ENCODE measurements at regions not wholly inside any gene's neighbourhood (a gene's known extent, or its start where the extent isn't known, plus 50 kb on each side); places are given as distances from the start of the nearest gene placed in this dataset.
"Not testable (repeated sequence)": the region's sequence is repeated elsewhere in the genome, so short reads cannot be mapped to it uniquely, and the experiment has no call there.

DNA sequence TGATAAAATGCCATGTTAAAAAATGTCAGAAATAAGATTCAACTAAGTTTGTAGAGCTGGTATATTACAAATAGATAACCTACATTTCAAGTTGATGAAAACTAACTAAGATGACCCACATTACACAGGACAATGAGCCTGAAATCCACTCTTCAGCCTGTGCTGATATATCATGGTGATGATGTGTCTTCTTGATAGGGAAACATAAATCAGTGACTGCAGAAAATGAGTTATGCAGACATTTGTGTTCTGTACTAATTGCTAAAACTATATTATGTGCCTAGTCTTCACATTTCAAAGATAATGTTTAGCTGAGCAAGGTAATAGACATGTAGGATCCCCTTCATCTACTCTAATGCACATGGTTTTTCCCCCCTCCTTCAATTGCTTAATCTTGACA lies 331.6 kb upstream of the F9 start:
- no peak for DNase-seq

DNA sequence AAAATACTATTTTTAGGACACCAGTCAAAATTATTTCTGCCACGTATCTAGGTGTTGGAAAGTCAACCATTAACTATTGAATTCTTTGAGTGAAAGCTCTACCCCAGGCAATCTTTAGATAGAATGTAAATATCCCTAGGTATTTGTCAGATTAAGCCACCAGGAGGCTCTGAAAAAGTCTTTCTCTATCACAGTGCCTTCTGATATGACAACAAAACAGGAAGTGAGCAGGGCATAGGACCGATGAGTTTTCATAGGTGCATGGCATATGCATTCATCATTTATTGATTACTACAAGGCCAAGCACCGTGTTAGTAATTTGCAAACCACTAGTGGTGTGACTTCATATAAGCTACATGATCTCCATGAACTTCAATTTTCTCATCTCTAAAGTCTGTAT lies 333.6 kb upstream of the F9 start:
- no peak for DNase-seq

DNA sequence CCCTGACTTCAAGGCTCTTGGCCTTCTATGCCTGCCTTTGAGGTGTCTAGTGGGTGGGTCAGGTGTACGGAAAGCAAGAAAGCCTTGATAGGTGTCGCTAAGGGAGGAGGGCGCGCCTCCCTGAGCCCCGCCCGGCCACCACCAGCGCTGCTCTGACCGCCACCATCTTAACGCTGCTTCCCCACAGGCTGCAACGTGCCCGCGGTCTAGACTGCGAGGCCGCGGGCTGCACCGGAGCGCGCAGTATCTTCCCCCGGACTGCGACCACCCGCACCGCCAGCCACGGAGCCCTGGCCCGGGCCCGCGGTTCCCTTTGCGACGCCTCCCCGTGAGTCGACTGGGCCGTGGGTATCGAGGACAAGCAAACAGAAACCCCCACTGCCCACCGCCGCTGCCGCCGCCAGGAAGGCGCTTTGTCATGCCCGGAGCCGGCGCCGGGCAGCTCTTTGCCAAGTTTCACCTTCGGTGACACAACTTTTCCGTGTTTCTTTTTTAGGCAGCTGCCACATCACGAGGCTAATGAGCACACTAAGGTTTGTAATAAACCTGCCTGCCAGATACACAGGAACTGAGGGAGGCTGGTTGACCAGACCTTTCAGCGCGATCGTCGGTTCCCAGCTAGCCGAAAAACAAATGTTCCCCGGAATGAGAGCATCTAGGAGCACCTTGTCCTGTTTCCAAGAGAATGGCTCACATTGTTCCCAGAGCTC lies 335.8 kb upstream of the F9 start:
- no peak for DNase-seq

DNA sequence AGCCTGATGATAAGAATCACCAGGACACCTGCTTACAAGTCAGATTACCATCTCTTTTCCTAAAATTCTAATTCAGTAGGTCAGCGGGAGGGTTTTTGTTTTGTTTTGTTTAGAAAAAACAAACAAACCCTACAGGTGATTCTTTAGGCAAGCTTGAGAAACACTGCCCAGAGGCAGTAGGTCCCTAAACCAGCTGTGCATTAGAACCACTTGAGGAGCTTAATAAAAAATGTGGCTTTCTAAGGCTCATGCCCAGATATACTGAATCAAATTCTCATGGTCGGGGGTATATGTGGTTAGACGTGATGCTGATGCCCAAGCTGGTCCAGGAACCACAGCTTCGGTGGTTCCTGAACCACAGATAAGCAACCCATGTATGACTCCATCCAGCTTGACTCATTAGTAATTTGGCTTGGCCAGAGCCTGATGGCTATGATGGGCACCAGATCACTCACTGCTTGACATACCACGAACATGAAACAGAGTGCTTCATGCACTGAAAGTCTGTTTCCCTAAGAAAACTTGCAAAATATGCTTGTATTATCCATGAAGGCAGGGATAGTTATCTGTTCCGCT lies 338.1 kb upstream of the F9 start:
- DNase-seq = no peak

DNA sequence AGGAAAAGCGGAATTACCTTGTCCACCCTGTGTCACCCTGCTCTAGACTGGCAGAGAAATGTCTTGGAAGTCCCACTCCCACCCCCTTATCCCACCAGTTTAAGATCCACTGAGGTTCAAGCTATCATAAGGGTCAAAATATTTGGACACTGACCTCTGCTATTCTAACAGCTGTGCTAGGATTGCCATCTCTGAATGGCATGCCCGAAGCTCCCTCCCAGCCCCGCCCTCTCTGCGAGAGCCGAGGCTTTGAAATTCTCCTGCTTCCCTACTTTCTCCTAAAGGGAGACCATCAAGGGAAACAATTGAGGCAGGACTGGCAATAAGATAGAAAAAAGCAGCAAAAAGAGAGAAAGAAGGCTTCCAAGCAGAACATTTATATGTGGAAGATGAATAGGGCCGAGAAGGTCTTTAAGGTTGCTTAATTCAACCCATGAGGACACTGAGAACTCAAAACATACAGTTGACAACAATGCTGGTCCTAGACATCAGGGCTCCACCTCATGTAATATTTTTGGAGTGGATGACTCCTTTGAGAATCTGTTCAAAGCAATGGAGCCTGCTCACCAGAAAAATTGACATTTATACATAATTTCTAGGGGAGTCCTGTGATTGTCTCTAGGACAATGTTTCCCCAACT lies 338.7 kb upstream of the F9 start:
- no peak for DNase-seq

DNA sequence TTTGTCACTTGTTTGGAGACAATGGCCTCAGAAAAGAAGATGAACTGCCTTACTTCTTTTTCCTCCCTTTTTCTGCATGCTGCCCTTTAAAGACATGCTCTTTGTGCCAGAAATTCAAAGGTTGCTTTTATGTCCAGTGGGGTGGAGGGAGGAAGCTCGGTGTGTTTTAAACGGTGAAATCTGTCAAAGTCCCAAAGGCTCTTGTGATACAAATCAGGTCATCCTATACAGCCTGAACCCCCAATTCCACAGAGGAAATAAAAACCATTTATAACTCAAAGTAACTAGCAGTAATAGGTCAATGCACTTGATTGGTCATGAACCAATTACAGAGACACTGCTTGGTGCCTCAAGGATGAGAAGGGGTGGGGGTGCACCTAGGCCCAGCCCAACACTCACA lies 339.3 kb upstream of the F9 start:
- no peak for DNase-seq

DNA sequence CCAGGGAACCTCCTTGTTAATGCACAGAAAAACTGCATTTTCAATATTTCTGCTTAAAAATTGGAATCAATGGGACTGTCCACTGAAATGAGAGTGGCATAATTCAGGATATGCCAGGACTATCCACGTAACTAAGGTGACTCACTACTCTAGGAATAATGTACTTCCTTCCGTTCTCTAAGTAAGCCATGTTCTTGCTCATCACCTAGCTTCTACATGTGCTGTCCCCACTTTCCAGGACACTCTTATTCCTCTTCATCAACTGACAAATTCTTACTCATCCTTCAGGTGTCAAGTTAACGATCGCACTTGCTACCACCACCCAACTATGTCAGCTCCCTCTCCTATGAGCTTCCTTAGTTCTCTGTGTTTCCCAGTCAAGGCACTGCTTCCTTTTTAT lies 342.8 kb upstream of the F9 start:
- DNase-seq = no peak

DNA sequence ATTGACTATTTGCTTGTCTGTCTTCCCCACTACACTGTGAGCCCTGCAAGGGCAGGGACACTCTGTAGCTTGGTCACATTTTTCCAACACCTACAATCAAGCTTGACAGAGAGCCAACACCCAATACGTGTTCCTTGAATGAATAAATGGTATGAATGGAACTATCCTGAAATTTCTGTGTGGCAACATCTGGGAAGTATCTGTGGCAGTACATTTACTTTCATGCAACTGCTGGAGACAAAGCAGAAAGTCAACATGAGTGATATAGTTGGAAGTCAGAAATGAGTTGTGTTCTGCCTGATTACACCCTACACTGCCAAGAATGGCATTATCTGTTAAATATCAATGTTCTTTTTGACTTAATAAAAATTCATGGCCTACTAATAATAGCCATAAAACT lies 343.5 kb upstream of the F9 start:
- no peak for DNase-seq

DNA sequence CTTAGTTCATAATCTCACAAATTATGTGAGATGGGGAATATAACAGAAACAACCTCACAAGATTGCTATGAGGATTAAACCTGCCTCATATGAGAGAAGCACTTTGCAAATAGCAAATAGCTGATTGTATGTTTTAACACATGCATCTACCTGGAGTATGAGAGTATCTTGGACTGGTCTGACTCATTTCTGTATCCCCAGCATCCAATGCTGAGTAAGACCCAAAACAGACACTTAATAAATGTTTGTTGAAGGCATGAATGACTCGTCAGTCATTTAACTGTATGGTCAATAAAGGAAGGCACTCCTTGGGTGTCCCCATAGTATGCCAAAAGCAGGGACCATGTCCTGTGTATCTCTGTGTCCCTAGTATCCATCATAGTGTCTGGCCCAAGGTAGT lies 350.9 kb upstream of the F9 start:
- DNase-seq = no peak

DNA sequence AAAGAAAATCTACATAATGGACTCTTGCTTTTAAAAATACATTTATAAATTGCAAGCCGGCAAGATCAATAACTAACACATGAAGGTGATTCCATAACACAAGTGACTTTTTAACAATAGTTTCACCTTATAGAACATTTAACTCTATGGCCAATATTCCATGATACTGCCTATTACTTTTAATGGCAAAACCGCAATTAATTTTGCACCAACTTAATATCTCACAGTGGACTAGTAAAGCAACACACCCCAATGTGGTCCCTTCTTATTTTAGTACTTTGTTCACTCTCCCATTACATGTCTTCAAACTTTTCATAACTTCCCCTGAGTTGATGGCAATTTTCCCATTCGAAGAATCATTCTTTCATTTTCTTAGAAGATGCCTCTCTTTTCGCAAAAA lies 351.6 kb upstream of the F9 start:
- DNase-seq = no peak

DNA sequence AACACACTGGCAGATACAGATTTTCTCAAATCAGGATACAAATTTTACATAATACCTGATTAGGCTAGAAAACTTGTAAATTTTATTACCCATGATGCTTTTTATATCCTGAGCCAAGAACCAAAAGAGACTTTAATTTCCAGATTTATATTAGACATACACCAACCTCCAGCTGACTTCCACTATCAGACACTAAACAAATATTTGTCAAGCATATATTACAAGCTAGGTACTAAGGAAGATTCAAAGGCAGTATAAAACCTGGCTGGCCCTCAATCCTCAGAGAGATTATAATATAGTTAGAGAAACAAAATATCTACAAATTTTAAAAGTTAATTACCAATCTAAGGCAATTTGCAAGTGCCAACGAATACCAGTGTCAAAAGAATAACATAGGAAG lies 357.8 kb upstream of the F9 start:
- no peak for DNase-seq

DNA sequence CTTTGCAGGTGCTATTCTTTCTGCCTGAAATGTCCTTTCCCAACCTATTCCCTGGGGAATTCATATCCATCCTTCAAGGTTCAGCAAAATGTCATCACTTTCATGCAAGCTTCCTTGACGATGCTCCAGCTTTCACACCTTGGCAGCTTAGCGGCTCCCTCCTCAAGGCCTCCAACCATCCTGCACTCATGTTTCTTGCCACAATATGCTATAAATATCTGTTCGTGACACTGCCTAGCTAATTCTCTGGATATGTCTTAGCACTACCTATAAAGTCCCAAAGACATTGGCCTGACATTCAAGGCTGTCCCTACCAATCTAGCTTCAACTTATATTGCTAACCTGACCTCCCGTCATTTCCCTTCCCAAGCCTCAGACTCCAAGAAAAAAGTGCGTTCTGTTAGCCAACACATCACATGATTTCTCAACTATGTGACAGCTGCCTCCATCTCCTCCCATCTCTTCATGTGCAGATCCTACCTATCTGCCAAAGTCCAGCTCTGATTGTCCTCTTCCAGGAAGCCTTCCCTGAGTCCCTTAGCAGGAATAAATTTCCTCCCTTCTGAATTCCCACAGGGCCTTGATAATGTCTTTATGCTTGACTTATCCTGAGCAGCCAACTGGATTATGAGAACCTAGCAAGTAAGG lies 359.9 kb upstream of the F9 start:
- no peak for DNase-seq

DNA sequence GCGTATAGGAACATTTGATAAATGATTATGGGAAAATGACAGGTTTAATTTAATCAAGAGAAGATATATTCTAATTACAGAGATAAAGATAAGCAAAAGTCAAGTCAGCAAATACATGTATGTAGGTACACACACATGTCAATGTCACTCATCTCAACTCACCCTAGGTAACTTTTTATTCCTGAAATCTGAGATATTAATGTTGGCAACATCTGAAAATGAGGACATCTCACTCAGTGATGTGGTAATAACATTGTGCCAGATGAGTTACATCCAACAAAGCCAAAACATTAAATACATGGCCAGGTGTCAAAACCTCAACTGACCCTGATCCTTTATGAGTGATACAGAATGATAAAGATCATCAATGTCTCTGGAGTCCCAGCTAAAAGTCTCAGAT lies 363.3 kb upstream of the F9 start:
- no peak for DNase-seq

DNA sequence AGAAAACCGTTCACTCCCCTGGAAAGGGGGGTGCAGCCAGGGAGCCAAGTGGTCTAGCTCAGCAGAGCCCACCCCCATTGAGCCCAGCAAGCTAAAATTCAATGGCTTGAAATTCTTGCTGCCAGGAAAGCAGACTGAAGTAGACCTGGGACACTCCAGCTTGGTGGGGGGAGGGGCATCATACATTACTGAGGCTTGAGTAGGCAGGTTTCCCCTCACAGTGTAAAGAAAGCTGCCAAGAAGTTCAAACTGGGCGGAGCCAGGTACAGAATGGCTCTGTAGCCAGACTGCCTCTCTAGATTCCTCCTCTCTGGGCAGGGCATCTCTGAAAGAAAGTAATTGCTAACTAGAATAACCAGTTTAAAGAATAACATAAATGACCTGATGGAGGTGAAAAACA lies 372.3 kb upstream of the F9 start:
- no peak for DNase-seq

DNA sequence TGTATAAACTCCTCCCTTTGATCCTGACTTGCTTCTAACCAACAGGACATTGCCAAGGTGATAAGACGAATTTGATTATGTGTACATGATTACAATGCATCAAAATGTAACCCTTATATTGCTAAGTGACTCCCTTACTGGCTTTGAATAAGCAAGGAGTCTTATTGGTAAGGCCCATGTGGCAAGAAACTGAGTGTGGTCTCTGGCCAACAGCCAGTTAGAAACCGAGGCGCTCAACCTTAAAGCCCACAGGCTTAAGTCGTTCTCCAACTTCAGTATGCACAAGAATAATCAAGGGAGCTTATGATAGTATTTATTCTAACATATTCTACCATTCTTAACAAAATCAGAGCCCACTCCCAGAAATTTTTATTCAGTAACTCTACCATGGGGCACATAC lies 374.2 kb upstream of the F9 start:
- no peak for DNase-seq

DNA sequence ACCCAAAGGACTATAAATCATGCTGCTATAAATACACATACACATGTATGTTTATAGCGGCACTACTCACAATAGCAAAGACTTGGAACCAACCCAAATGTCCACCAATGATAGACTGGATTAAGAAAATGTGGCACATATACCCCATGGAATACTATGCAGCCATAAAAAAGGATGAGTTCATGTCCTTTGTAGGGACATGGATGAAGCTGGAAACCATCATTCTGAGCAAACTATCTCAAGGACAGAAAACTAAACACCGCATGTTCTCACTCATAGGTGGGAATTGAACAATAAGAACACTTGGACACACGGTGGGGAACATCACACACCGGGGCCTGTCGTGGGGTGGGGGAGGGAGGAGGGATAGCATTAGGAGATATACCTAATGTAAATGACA lies 383.9 kb upstream of the F9 start:
- not testable (repeated sequence) for DNase-seq

DNA sequence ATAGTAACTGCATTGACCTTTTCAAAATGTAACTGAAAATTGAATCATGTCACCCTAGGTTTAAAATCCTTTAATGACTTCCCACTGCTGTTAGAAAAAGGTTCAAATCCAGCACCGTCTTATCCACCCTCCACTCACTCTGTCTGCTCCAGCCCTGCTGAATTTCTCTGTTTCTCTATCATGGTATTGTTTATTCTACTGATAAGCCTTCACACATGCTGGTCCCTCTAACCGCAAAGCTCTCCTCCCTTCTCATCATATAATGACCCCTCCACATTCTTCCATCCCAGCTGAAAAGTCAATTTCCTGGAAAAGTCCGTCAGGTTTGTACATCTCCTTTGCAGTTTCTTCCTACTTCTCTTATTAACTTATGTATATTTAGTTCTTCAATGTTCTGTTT lies 389.2 kb upstream of the F9 start:
- DNase-seq = no peak

DNA sequence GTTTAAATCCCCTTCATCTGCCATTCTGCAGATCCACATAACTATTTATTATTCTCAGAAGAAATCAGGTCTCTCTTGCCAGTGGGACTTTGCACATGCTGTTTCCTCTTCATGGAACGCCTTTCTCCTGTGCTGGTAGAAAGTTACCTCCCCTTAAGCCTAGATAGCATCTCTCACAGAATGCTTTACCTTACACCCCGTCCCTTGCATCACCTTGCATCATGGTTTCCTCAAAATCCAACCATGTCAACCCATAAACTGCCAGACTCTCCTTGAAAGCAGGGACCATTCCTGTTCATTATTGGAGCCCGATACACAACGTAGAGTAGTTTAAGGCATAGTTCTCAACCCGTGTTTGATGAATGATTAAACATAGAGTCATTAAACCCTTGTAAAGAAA lies 396.2 kb upstream of the F9 start:
- DNase-seq = no peak

DNA sequence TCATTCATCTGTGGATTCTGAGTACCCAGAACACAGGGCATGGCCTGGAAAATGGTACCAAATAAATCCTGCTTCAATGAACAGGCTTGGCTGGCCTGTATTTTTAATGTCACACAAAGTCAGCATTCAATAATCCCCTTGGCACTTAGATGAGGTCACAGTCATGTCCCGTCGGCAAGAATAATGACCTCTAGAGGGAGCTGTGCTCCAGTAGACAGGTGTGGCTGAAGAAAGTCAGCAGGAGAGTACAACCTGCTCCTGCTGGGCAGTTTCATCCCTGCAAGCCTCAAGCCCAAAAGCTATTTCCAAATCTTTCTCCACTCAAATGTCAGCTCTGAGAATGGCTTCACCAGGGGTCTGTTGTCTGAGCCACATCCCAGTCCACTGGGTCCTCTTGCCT lies 404.0 kb upstream of the F9 start:
- peak in 1 of 2 donors; percentile 1 for DNase-seq

DNA sequence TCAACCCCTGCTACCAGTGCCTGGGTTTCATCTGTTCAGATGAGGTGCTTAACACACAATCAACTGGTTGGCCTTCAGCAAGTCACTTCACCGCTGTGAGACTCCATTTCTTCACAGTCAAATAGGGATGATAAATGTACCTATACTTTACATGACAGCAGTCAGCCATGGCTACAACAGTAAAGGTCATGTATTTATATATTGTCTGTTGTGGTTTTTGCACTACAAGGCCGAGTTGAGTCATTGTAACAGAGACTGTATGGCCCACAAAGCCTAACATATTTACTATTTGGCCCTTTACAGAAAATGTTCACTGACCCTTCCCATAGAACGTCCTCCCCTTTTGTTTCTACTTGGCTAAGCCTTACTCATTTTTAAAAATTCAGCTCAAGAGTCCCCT lies 404.6 kb upstream of the F9 start:
- no peak for DNase-seq

DNA sequence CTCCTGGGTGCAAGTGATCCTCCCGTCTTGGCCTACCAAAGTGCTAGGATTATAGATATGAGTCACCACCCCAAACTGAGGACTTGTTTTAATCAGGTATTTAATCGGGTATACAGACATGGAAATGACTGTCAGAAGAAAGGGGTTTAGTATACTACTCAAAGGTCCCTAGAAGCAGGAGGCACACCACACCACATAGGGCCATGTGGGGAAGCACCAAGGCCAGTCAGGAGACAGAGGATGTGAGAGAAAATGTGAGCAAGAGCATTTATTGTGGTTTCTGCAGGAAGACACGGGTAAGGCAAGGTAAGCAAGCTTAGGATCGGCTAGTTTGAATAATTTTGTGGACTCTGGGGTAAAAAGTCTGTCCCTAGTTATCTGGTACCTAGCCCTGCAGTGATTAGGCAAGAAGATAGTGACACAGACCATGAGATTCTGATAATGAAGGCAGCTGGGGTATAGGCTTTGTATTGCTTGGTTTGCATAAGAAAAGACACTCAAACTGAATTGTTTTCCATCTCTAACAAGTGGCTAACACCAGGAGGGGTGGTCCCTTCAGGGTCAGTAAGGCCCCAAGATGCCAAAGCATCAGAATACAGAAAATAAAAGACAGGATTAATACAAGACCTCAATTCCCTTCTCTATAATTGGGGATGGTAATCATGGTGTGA lies 408.8 kb upstream of the F9 start:
- no peak for DNase-seq

DNA sequence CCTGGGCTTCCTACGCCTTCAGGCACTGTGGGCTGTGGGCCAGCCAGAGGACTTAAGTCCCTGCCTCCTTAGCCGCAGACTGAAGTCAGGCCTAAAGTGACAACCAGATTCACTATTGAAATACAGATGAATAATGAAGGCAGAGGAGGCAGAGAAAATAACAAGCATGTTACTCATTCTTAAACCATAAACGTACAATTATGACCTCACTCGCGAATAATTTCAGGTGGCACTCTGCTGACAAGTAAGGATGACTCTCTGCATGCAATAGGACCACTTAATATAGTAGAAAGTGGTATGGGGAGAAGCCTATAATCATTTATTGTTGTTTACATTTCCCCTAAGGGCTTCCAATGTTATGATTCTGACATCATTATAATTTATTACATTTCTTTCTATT lies 409.2 kb upstream of the FGF13 start:
- DNase-seq = no peak

DNA sequence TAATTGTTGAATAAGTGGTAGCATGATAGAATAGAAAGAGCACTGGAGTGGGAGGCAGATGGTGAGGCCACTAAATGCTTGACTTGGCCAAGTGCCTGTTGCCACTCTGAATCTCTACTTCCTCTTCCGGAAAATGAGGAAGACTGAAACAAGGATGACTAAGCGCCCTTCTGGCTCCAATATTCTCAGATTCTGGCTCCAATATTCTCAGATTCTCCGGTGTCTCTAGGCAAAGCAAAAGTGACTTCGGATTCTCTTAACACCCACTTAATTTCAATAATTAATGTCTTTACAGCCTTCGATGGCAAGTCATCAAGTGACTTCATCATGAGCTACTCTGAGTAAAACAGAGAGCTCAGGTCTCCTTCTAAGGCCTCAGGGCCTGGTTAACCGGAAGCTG lies 402.2 kb upstream of the FGF13 start:
- no peak for DNase-seq

DNA sequence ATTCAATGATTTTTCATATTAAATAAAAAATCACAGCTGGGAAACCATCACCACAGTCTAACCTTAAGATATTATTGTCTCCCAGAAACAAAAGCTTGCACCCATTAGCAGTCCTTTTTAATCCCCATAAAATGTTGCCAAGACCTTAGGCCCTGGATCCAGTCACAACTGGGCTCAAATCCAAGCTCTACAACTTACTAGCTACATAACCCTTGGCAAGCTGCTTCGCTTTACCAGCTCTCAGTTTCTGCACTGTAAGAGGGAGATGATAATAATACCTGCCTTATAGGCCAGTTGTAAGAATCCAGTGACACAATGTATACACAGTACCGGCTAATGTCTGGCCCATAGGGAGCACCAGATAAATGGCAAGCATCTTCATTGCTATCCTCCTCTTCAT lies 400.9 kb upstream of the FGF13 start:
- DNase-seq = no peak

Measured in bone marrow (tissue), 2 donors.